WTC11 (cell line): ENCODE measurements at regions not wholly inside any gene's neighbourhood (a gene's known extent, or its start where the extent isn't known, plus 50 kb on each side); places are given as distances from the start of the nearest gene placed in this dataset.

Experiments used
- ATAC-seq: fragments of 200-7000 bp; cut with Tn5 transposase; 2 replicates; pipeline ENCODE4 v1.10.0; 2021; ENCODE audit warnings: mild to moderate bottlenecking, moderate library complexity
- CTCF ChIA-PET: fragments of 300-600 bp; sonication (Branson Sonifier 250); formaldehyde crosslinking; loops from one replicate; lab custom pipeline; 2021; ENCODE audit warnings: antibody characterized with exemption; lab: Charles Lee
- POLR2A ChIA-PET: fragments of 350-600 bp; sonication (Branson Sonifier 250); formaldehyde crosslinking; loops from one replicate; lab custom pipeline; 2021; ENCODE audit warnings: antibody characterized with exemption; lab: Charles Lee
- DNase-seq: peaks from one replicate; pipeline ENCODE4 v3.0.0; 2021; ENCODE audit warnings: low spot score
- H3K27ac Mint-ChIP-seq: 2 replicates; pipeline ENCODE4 v1.8.0; 2021; ENCODE audit warnings: mixed read lengths
- H3K27me3 Mint-ChIP-seq: 2 replicates; pipeline ENCODE4 v1.8.0; 2021; ENCODE audit warnings: low read depth, mild to moderate bottlenecking, moderate library complexity, mixed read lengths
- H3K36me3 Mint-ChIP-seq: 2 replicates; pipeline ENCODE4 v1.8.0; 2021; ENCODE audit warnings: mixed read lengths
- H3K4me1 Mint-ChIP-seq: 2 replicates; pipeline ENCODE4 v1.8.0; 2022; ENCODE audit warnings: mixed read lengths
- H3K4me3 Mint-ChIP-seq: 2 replicates; pipeline ENCODE4 v1.8.0; 2021; ENCODE audit warnings: mild to moderate bottlenecking, moderate library complexity, mixed read lengths
- H3K9me3 Mint-ChIP-seq: 2 replicates; pipeline ENCODE4 v1.8.0; 2021; ENCODE audit warnings: mixed read lengths
- ATF1 ChIP-seq: sonication (generic); formaldehyde crosslinking; IDR thresholded peaks from 2 replicates; pipeline ENCODE4 v1.8.1; 2023; ENCODE audit warnings: mild to moderate bottlenecking, moderate library complexity, missing genetic modification reagents
- CREB1 ChIP-seq: sonication (generic); formaldehyde crosslinking; IDR thresholded peaks from 2 replicates; pipeline ENCODE4 v1.8.0; 2023; ENCODE audit warnings: mild to moderate bottlenecking, missing genetic modification reagents
- E2F5 ChIP-seq: sonication (generic); formaldehyde crosslinking; IDR thresholded peaks from 2 replicates; pipeline ENCODE4 v1.8.1; 2022; ENCODE audit warnings: mild to moderate bottlenecking, moderate library complexity, missing genetic modification reagents
- FOXJ3 ChIP-seq: sonication (generic); formaldehyde crosslinking; IDR thresholded peaks from 2 replicates; pipeline ENCODE4 v1.9.0; 2021; ENCODE audit warnings: missing genetic modification reagents, mild to moderate bottlenecking, borderline replicate concordance
- GABPB1 ChIP-seq: sonication (generic); formaldehyde crosslinking; IDR thresholded peaks from 2 replicates; pipeline ENCODE4 v1.8.1; 2023; ENCODE audit warnings: mild to moderate bottlenecking, missing genetic modification reagents
- GRHL2 ChIP-seq: fragments of 250-450 bp; sonication (Bioruptor Pico); IDR thresholded peaks from 2 replicates; pipeline ENCODE4 v1.8.0; 2022; ENCODE audit warnings: mild to moderate bottlenecking, moderate library complexity; ENCODE audit not compliant: insufficient replicate concordance, severe bottlenecking
- HMGA2 ChIP-seq: fragments of 250-450 bp; sonication (Bioruptor Pico); IDR thresholded peaks from 2 replicates; pipeline ENCODE4 v1.4.0; 2021; ENCODE audit warnings: mild to moderate bottlenecking, moderate library complexity
- MYBL2 ChIP-seq: sonication (generic); formaldehyde crosslinking; IDR thresholded peaks from 2 replicates; pipeline ENCODE4 v1.8.1; 2023; ENCODE audit warnings: mild to moderate bottlenecking, moderate library complexity, missing genetic modification reagents
- NFE2L1 ChIP-seq: sonication (generic); formaldehyde crosslinking; IDR thresholded peaks from 2 replicates; pipeline ENCODE4 v1.8.1; 2023; ENCODE audit warnings: missing genetic modification reagents
- NR1H2 ChIP-seq: sonication (generic); formaldehyde crosslinking; IDR thresholded peaks from 2 replicates; pipeline ENCODE4 v1.9.0; 2021; ENCODE audit warnings: mild to moderate bottlenecking, moderate library complexity, missing genetic modification reagents
- PRRX2 ChIP-seq: fragments of 250-450 bp; sonication (Bioruptor Pico); IDR thresholded peaks from 2 replicates; pipeline ENCODE4 v1.8.0; 2021; ENCODE audit warnings: mild to moderate bottlenecking
- RELA ChIP-seq: sonication (generic); formaldehyde crosslinking; IDR thresholded peaks from 2 replicates; pipeline ENCODE4 v1.8.1; 2022; ENCODE audit warnings: missing genetic modification reagents, mild to moderate bottlenecking, borderline replicate concordance
- SP1 ChIP-seq: sonication (generic); formaldehyde crosslinking; conservative IDR thresholded peaks from 2 replicates; pipeline ENCODE4 v1.8.1; 2022; ENCODE audit warnings: missing genetic modification reagents
- TCF7 ChIP-seq: sonication (generic); formaldehyde crosslinking; IDR thresholded peaks from 2 replicates; pipeline ENCODE4 v1.8.0; 2022; ENCODE audit warnings: mild to moderate bottlenecking, low read depth, missing genetic modification reagents, moderate library complexity
- TEAD1 ChIP-seq: sonication (generic); formaldehyde crosslinking; IDR thresholded peaks from 2 replicates; pipeline ENCODE4 v1.8.0; 2022; ENCODE audit warnings: mild to moderate bottlenecking, missing genetic modification reagents
- ZNF219 ChIP-seq: sonication (generic); formaldehyde crosslinking; IDR thresholded peaks from 2 replicates; pipeline ENCODE4 v1.8.0; 2023; ENCODE audit warnings: missing genetic modification reagents, mild to moderate bottlenecking, borderline replicate concordance
- ZNF263 ChIP-seq: sonication (generic); formaldehyde crosslinking; IDR thresholded peaks from 2 replicates; pipeline ENCODE4 v1.8.1; 2022; ENCODE audit warnings: low read depth, mild to moderate bottlenecking, moderate library complexity, missing genetic modification reagents
- ZNF396 ChIP-seq: fragments of 250-450 bp; sonication (Bioruptor Pico); IDR thresholded peaks from 2 replicates; pipeline ENCODE4 v1.8.0; 2021; ENCODE audit warnings: mild to moderate bottlenecking, moderate library complexity, borderline replicate concordance
- ZNF512 ChIP-seq: sonication (generic); formaldehyde crosslinking; IDR thresholded peaks from 2 replicates; pipeline ENCODE4 v1.8.1; 2022; ENCODE audit warnings: missing genetic modification reagents, borderline replicate concordance
- TF ChIP-seq, protein P1 (sequence below): sonication (generic); formaldehyde crosslinking; IDR thresholded peaks from 2 replicates; pipeline ENCODE4 v1.8.0; 2023; ENCODE audit warnings: missing genetic modification reagents
- TF ChIP-seq, protein P2 (sequence below): fragments of 250-450 bp; sonication (Bioruptor Pico); IDR thresholded peaks from 2 replicates; pipeline ENCODE4 v2.1.2; 2022; ENCODE audit warnings: mild to moderate bottlenecking, moderate library complexity
- TF ChIP-seq, protein P3 (sequence below): sonication (generic); formaldehyde crosslinking; IDR thresholded peaks from 2 replicates; pipeline ENCODE4 v1.8.1; 2022; ENCODE audit warnings: low read depth, mild to moderate bottlenecking, moderate library complexity, missing genetic modification reagents, borderline replicate concordance
- TF ChIP-seq, protein P4 (sequence below): sonication (generic); formaldehyde crosslinking; IDR thresholded peaks from 2 replicates; pipeline ENCODE4 v1.8.1; 2023; ENCODE audit warnings: mild to moderate bottlenecking, missing genetic modification reagents, moderate library complexity
- TF ChIP-seq, protein P5 (sequence below): sonication (generic); formaldehyde crosslinking; IDR thresholded peaks from 2 replicates; pipeline ENCODE4 v1.8.1; 2023; ENCODE audit warnings: mild to moderate bottlenecking, missing genetic modification reagents, moderate library complexity

GRCh38 chr10:125359401-125359800 lies 199.0 kb upstream of the CTBP2 start:
- DNase-seq (no peak), ATAC-seq (no peak)
- H3K36me3 Mint-ChIP-seq: peaks cover 10% of the 10 kb centered on the region; the same call in 1 of the 2 replicates
- no peaks in the 10 kb centered on the region for H3K4me1 Mint-ChIP-seq
- no peak overlapping the region for H3K4me3 Mint-ChIP-seq
- CTCF ChIA-PET: no interaction called here
- POLR2A ChIA-PET: interaction anchor here (1.0 kb wide), 1 partner anchor 102 kb away, joined by 3 read pairs; no protein-coding TSS in a partner anchor
- H3K27me3 Mint-ChIP-seq: peaks cover 6% of the 10 kb centered on the region
- no peak overlapping the region for H3K27ac Mint-ChIP-seq
- TF ChIP-seq ZNF396 (CRISPR knock-in tag) (no peak), RELA (CRISPR knock-in tag) (no peak), SP1 (no peak)
- TF ChIP-seq, protein P1, sequence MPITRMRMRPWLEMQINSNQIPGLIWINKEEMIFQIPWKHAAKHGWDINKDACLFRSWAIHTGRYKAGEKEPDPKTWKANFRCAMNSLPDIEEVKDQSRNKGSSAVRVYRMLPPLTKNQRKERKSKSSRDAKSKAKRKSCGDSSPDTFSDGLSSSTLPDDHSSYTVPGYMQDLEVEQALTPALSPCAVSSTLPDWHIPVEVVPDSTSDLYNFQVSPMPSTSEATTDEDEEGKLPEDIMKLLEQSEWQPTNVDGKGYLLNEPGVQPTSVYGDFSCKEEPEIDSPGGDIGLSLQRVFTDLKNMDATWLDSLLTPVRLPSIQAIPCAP (CRISPR knock-in tag): no peak
- H3K9me3 Mint-ChIP-seq: peaks cover 29% of the 10 kb centered on the region

DNA sequence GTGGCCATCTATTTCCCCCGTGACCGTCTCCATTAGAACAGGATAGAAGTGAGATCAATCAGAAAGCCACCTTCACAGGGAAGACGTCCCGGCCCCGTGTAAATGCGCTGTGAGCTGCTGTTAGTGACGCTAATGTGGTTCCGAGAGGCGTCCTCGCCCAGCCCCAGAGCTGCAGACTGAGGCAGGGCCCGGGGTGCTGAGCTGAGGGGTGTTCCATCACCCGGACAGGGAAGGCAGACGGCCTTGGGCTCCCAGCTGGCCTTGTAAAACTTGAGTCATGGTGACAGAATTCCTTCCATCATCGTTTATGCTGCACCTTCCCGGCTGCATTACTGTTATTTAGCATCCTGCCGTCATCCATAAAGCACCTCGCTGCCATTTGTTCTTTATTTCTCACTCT lies 195.3 kb upstream of the CTBP2 start:
- Mint-ChIP-seq H3K9me3 (peaks cover 25% of the 10 kb centered on the region), H3K4me3 (no peak overlapping the region), H3K4me1 (no peaks in the 10 kb centered on the region), H3K27ac (no peak overlapping the region), H3K36me3 (peaks cover 10% of the 10 kb centered on the region; the same call in 1 of the 2 replicates), H3K27me3 (peaks cover 6% of the 10 kb centered on the region)
- TF ChIP-seq FOXJ3 (CRISPR knock-in tag) (no peak), GRHL2 (CRISPR knock-in tag) (no peak), ZNF263 (CRISPR knock-in tag) (no peak), HMGA2 (CRISPR knock-in tag) (no peak), GABPB1 (no peak), PRRX2 (CRISPR knock-in tag) (no peak), CREB1 (CRISPR knock-in tag) (no peak)
- TF ChIP-seq, protein P2, sequence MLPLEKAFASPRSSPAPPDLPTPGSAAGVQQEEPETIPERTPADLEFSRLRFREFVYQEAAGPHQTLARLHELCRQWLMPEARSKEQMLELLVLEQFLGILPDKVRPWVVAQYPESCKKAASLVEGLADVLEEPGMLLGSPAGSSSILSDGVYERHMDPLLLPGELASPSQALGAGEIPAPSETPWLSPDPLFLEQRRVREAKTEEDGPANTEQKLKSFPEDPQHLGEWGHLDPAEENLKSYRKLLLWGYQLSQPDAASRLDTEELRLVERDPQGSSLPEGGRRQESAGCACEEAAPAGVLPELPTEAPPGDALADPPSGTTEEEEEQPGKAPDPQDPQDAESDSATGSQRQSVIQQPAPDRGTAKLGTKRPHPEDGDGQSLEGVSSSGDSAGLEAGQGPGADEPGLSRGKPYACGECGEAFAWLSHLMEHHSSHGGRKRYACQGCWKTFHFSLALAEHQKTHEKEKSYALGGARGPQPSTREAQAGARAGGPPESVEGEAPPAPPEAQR: no peak
- TF ChIP-seq, protein P3, sequence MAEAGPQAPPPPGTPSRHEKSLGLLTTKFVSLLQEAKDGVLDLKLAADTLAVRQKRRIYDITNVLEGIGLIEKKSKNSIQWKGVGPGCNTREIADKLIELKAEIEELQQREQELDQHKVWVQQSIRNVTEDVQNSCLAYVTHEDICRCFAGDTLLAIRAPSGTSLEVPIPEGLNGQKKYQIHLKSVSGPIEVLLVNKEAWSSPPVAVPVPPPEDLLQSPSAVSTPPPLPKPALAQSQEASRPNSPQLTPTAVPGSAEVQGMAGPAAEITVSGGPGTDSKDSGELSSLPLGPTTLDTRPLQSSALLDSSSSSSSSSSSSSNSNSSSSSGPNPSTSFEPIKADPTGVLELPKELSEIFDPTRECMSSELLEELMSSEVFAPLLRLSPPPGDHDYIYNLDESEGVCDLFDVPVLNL: no peak
- TF ChIP-seq, protein P4, sequence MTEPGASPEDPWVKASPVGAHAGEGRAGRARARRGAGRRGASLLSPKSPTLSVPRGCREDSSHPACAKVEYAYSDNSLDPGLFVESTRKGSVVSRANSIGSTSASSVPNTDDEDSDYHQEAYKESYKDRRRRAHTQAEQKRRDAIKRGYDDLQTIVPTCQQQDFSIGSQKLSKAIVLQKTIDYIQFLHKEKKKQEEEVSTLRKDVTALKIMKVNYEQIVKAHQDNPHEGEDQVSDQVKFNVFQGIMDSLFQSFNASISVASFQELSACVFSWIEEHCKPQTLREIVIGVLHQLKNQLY (CRISPR knock-in tag): no peak
- CTCF ChIA-PET: interaction anchor here (1.9 to 2.4 kb wide), 2 partner anchors 12 to 15 kb away, joined by 5 to 6 read pairs; no protein-coding TSS in a partner anchor
- POLR2A ChIA-PET: no interaction called here
- no peak for DNase-seq
- ATAC-seq: no peak

GRCh38 chr10:125350519-125350918 lies 190.2 kb upstream of the CTBP2 start:
- peaks cover 15% of the 10 kb centered on the region for H3K9me3 Mint-ChIP-seq
- peaks cover 5% of the 10 kb centered on the region for H3K4me1 Mint-ChIP-seq
- no peaks in the 10 kb centered on the region; the same call in 1 of the 2 replicates for H3K27me3 Mint-ChIP-seq
- peaks cover 3% of the 10 kb centered on the region; the same call in 1 of the 2 replicates for H3K36me3 Mint-ChIP-seq
- POLR2A ChIA-PET: no interaction called here
- TF ChIP-seq ZNF396 (CRISPR knock-in tag) (no peak), TEAD1 (CRISPR knock-in tag) (no peak), ATF1 (no peak)
- DNase-seq (no peak), ATAC-seq (no peak)
- no peak overlapping the region for H3K27ac Mint-ChIP-seq
- H3K4me3 Mint-ChIP-seq: no peak overlapping the region
- CTCF ChIA-PET: no interaction called here

- Mint-ChIP-seq H3K4me3 (no peak overlapping the region), H3K36me3 (peaks cover 3% of the 10 kb centered on the region; the same call in 1 of the 2 replicates), H3K27me3 (no peaks in the 10 kb centered on the region; the same call in 1 of the 2 replicates), H3K4me1 (peaks cover 7% of the 10 kb centered on the region), H3K27ac (no peak overlapping the region), H3K9me3 (peaks cover 15% of the 10 kb centered on the region)
- DNase-seq: no peak
- ChIA-PET POLR2A (no interaction called here), CTCF (interaction anchor here (0.8 kb wide), 1 partner anchor 22 kb away, joined by 3 read pairs; no protein-coding TSS in a partner anchor)
- no peak for ATAC-seq
- no peak for TF ChIP-seq ZNF219 (CRISPR knock-in tag)
- TF ChIP-seq MYBL2 (CRISPR knock-in tag): no peak
- no peak for TF ChIP-seq E2F5
- TF ChIP-seq TCF7 (CRISPR knock-in tag): no peak
- TF ChIP-seq ZNF512 (CRISPR knock-in tag): no peak
- TF ChIP-seq NFE2L1: no peak
- TF ChIP-seq, protein P5, sequence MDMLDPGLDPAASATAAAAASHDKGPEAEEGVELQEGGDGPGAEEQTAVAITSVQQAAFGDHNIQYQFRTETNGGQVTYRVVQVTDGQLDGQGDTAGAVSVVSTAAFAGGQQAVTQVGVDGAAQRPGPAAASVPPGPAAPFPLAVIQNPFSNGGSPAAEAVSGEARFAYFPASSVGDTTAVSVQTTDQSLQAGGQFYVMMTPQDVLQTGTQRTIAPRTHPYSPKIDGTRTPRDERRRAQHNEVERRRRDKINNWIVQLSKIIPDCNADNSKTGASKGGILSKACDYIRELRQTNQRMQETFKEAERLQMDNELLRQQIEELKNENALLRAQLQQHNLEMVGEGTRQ: no peak
- TF ChIP-seq NR1H2 (CRISPR knock-in tag): no peak
These were observed 188.2 kb upstream of the CTBP2 start for GRCh38 chr10:125348536-125348935.
